Endothelial cell of umbilical vein (primary cell): ENCODE measurements at regions not wholly inside any gene's neighbourhood (a gene's known extent, or its start where the extent isn't known, plus 50 kb on each side); places are given as distances from the start of the nearest gene placed in this dataset.

Source experiments
- BruUV-seq: library from RNA; stranded (reverse); fragments of 400-500 nt; replicated peaks from 2 replicates; lab custom pipeline; 2021; lab: Mats Ljungman, UMichigan
- CTCF ChIA-PET: fragments of 300-600, 350-600 bp; sonication (Branson Sonifier 250); formaldehyde crosslinking; loops from one replicate; lab custom pipeline; 2021; ENCODE audit warnings: antibody characterized with exemption, inconsistent platforms; lab: Charles Lee
- POLR2A ChIA-PET: fragments of 300-600, 350-600 bp; sonication (Branson Sonifier 250); formaldehyde crosslinking; loops from one replicate; lab custom pipeline; 2021; ENCODE audit warnings: antibody characterized with exemption, inconsistent platforms; lab: Charles Lee
- DNase-seq: peaks from one replicate; pipeline ENCODE4 v3.0.0-alpha.2; 2011; ENCODE audit warnings: low read depth, low spot score
- FAIRE-seq: peaks from 2 replicates; lab custom pipeline; 2011; peaks lifted over from hg19 to GRCh38; lab: Jason Lieb, UNC
- H2AFZ ChIP-seq: 2 replicates; pipeline ENCODE4 v1.6.0; 2012; ENCODE audit warnings: low read depth, low read length, control low read depth, inconsistent platforms
- H3K27ac ChIP-seq: 2 replicates; pipeline ENCODE4 v1.5.1; 2011; ENCODE audit warnings: low read depth, mild to moderate bottlenecking, control low read depth, low read length, moderate library complexity; ENCODE audit not compliant: insufficient read depth
- H3K27me3 ChIP-seq, 2 experiments: 2 replicates each; pipeline versions ENCODE4 v1.6.0 to v1.6.1; 2011; ENCODE audit warnings: low read length in 2 of 2, mixed read lengths in 1 of 2; ENCODE audit not compliant: control insufficient read depth in 2 of 2, insufficient read depth in 2 of 2
- H3K36me3 ChIP-seq, 2 experiments: 2 replicates in 1 of 2; 3 replicates in 1 of 2; pipeline ENCODE4 v1.5.1; 2011; ENCODE audit warnings: low read length in 2 of 2, mild to moderate bottlenecking in 1 of 2, moderate library complexity in 1 of 2; ENCODE audit not compliant: control insufficient read depth in 2 of 2, insufficient read depth in 2 of 2; ENCODE audit errors: extremely low read depth in 1 of 2
- H3K4me1 ChIP-seq: 3 replicates; pipeline ENCODE4 v1.5.1; 2011; ENCODE audit warnings: mild to moderate bottlenecking, low read length; ENCODE audit not compliant: control insufficient read depth, insufficient read depth; ENCODE audit errors: extremely low read depth
- H3K4me2 ChIP-seq: 2 replicates; pipeline ENCODE4 v1.6.1; 2011; ENCODE audit warnings: low read length, control low read depth, mixed read lengths; ENCODE audit not compliant: insufficient read depth
- H3K4me3 ChIP-seq, 3 experiments: fragments of 200-600 bp in 1 of 3; sonication (generic), shearing (Covaris generic) in 1 of 3; replicated peaks in 1 of 3; 2 replicates each; pipeline ENCODE4 v1.5.1; 2011 to 2016; ENCODE audit warnings: control low read depth in 3 of 3, low read length in 3 of 3, mild to moderate bottlenecking in 2 of 3, inconsistent platforms in 1 of 3, low read depth in 1 of 3, moderate library complexity in 1 of 3; ENCODE audit not compliant: insufficient read depth in 1 of 3
- H3K79me2 ChIP-seq: 2 replicates; pipeline ENCODE4 v1.6.0; 2012; ENCODE audit warnings: low read length, inconsistent platforms; ENCODE audit not compliant: control insufficient read depth, insufficient read depth
- H3K9ac ChIP-seq: replicated peaks from 2 replicates; pipeline ENCODE3; 2011; ENCODE audit warnings: low read length, control low read depth; ENCODE audit not compliant: insufficient read depth; ENCODE audit errors: extremely low read depth
- H3K9me1 ChIP-seq: replicated peaks from 3 replicates; pipeline ENCODE4 v1.6.0; 2011; ENCODE audit warnings: mild to moderate bottlenecking, low read length; ENCODE audit not compliant: control insufficient read depth, insufficient read depth; ENCODE audit errors: extremely low read depth
- H3K9me3 ChIP-seq: replicated peaks from 2 replicates; pipeline ENCODE4 v1.5.1; 2012; ENCODE audit warnings: low read length, inconsistent platforms; ENCODE audit not compliant: control insufficient read depth, insufficient read depth
- H4K20me1 ChIP-seq: replicated peaks from 2 replicates; pipeline ENCODE3; 2011; ENCODE audit warnings: mild to moderate bottlenecking, low read length; ENCODE audit not compliant: control insufficient read depth, insufficient read depth; ENCODE audit errors: extremely low read depth
- EZH2 ChIP-seq: IDR thresholded peaks from 2 replicates; pipeline ENCODE4 v1.6.1; 2012; ENCODE audit warnings: borderline replicate concordance, low read depth, mild to moderate bottlenecking, moderate library complexity, low read length, inconsistent platforms; ENCODE audit not compliant: severe bottlenecking
- FOS ChIP-seq: IDR thresholded peaks from 2 replicates; pipeline ENCODE4 v1.6.1; 2011; ENCODE audit warnings: mild to moderate bottlenecking, low read length, moderate library complexity, borderline replicate concordance; ENCODE audit not compliant: insufficient read depth
- GATA2 ChIP-seq: IDR thresholded peaks from 2 replicates; pipeline ENCODE4 v1.7.0; 2011; ENCODE audit warnings: low read depth, mild to moderate bottlenecking, moderate library complexity, mixed read lengths, low read length; ENCODE audit not compliant: insufficient read length, insufficient read depth
- JUN ChIP-seq: IDR thresholded peaks from 2 replicates; pipeline ENCODE4 v1.6.1; 2011; ENCODE audit warnings: borderline replicate concordance, low read depth; ENCODE audit not compliant: insufficient read length, insufficient read depth
- MYC ChIP-seq: IDR thresholded peaks from one replicate; pipeline ENCODE4 v1.6.1; 2011; ENCODE audit warnings: mild to moderate bottlenecking, low read depth, low read length
- POLR2A ChIP-seq: IDR thresholded peaks from 2 replicates; pipeline ENCODE4 v1.6.1; 2012; ENCODE audit warnings: low read depth, mild to moderate bottlenecking, control low read depth, low read length
- POLR2AphosphoS5 ChIP-seq: IDR thresholded peaks from 2 replicates; pipeline ENCODE4 v1.6.1; 2012; ENCODE audit warnings: low read depth, mild to moderate bottlenecking, control low read depth, low read length, moderate library complexity; ENCODE audit not compliant: insufficient read depth
- dilution Hi-C: fragments of 300-500 bp; cut with MboI; formaldehyde crosslinking; loops from one replicate; pipeline ENCODE4 v1.15.0; 2019; ENCODE audit warnings: low sequenced_read_pairs; ENCODE audit not compliant: extremely low pct_ligation_motif_present
- intact Hi-C: fragments of 100-400 bp; cut with micrococcal nuclease; formaldehyde crosslinking; loops from one replicate; pipeline ENCODE4 v1.10.0; 2022
- TF ChIP-seq, protein P1 (sequence below), 2 donors: IDR thresholded peaks; 1 replicate in 1 of 2; 2 replicates in 1 of 2; pipeline ENCODE4 v1.5.1; 2011; ENCODE audit warnings: low read length in 2 of 2, mild to moderate bottlenecking in 2 of 2, moderate library complexity in 2 of 2, control low read depth in 1 of 2, inconsistent platforms in 1 of 2, low read depth in 1 of 2; ENCODE audit not compliant: insufficient read depth in 1 of 2; ENCODE audit errors: extremely low read depth in 1 of 2
- TF ChIP-seq, protein P2 (sequence below): IDR thresholded peaks from 2 replicates; pipeline ENCODE4 v1.6.1; 2011; ENCODE audit not compliant: insufficient read depth, insufficient read length

DNA sequence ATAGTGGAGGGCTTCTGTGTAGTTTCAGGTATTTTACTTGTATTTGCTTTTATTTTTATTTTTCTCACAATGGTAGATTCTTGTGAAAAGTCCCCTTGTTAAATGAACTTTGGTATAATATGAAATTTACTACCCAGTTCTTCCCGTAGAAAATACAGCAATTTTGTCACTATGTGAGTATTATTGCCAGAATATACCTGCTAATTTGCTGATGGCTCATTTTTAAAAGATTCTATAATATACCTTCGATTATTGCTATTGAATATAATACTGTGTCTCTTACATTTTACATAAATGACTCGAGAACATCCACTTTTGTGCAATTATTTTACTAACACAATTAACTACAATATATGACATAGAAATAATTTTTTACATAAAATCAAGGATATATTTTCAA, 262.3 kb upstream of the NOVA1 start:
- Histone ChIP-seq H3K4me1 (peaks cover 8% of the 10 kb centered on the region), H3K9me3 (no peaks in the 10 kb centered on the region), H2AFZ (no peak overlapping the region), H3K9me1 (no peaks in the 10 kb centered on the region), H3K27ac (no peak overlapping the region), H3K27me3 (no peaks in the 10 kb centered on the region), H4K20me1 (no peaks in the 10 kb centered on the region), H3K4me3 (no peak overlapping the region), H3K36me3 (no peaks in the 10 kb centered on the region), H3K4me2 (no peak overlapping the region), H3K79me2 (no peaks in the 10 kb centered on the region), H3K9ac (no peak overlapping the region)
- dilution Hi-C loops = no loop called here
- ChIA-PET CTCF (no interaction called here), POLR2A (no interaction called here)
- intact Hi-C loops = no loop called here
- FAIRE-seq (no peak), DNase-seq (no peak)
- no TSS peak for BruUV-seq
- no peak for TF ChIP-seq MYC
- no peak for TF ChIP-seq POLR2AphosphoS5
- no peak for TF ChIP-seq POLR2A
- TF ChIP-seq GATA2 = no peak
- TF ChIP-seq FOS = no peak
- TF ChIP-seq, protein P1, sequence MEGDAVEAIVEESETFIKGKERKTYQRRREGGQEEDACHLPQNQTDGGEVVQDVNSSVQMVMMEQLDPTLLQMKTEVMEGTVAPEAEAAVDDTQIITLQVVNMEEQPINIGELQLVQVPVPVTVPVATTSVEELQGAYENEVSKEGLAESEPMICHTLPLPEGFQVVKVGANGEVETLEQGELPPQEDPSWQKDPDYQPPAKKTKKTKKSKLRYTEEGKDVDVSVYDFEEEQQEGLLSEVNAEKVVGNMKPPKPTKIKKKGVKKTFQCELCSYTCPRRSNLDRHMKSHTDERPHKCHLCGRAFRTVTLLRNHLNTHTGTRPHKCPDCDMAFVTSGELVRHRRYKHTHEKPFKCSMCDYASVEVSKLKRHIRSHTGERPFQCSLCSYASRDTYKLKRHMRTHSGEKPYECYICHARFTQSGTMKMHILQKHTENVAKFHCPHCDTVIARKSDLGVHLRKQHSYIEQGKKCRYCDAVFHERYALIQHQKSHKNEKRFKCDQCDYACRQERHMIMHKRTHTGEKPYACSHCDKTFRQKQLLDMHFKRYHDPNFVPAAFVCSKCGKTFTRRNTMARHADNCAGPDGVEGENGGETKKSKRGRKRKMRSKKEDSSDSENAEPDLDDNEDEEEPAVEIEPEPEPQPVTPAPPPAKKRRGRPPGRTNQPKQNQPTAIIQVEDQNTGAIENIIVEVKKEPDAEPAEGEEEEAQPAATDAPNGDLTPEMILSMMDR (IDR thresholded peaks at IDR 0.05; ENCODE audit: extremely low read depth in 1 of 2, insufficient read depth in 1 of 2, low read depth in 1 of 2, low read length in 2 of 2) = no peak
- no peak for TF ChIP-seq JUN
- no peak for TF ChIP-seq EZH2
- TF ChIP-seq, protein P2, sequence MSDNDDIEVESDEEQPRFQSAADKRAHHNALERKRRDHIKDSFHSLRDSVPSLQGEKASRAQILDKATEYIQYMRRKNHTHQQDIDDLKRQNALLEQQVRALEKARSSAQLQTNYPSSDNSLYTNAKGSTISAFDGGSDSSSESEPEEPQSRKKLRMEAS = no peak
